Hematopoietic multipotent progenitor cell (in vitro differentiated cells): ENCODE measurements at regions not wholly inside any gene's neighbourhood (a gene's known extent, or its start where the extent isn't known, plus 50 kb on each side); places are given as distances from the start of the nearest gene placed in this dataset.
A peak's percentile ranks its signal among the peaks of the same experiment; 100 is the strongest.
"Not testable (repeated sequence)": the region's sequence is repeated elsewhere in the genome, so short reads cannot be mapped to it uniquely, and the experiment has no call there.

Source experiments
- DNase-seq, 3 donors: peaks; one replicate each; pipeline ENCODE4 v3.0.0-alpha.2; 2011 to 2015; ENCODE audit warnings: low read depth in 2 of 3, low spot score in 2 of 3

DNA sequence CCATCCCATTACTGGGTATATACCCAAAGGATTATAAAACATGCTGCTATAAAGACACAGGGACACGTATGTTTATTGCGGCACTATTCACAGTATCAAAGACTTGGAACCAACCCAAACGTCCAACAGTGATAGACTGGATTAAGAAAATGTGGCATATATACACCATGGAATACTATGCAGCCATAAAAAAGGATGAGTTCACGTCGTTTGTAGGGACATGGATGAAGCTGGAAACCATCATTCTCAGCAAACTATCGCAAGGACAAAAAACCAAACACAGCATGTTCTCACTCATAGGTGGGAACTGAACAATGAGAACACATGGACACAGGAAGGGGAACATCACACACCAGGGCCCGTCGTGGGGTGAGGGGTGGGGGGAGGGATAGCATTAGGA, 106.1 kb downstream of the CHD1L start:
- not testable (repeated sequence) for DNase-seq

DNA sequence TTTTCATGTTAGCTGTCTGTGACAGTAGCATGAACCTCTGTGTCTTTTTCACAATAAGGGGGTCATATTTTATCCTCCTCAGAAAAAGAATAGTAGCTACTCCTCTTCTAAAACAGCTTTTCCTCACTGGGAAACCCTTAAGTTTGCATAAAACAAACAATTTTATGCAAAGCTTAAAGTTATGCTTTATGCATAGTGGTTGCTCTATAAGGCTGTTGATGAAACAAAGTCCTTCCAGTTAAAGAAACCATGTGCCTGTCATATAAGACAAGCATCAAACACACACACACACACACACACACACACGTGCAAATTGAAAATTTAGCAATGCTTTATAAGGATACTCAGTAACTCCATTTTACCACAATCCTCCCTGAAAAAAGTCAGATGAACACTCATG, 107.0 kb downstream of the CHD1L start:
- no peak for DNase-seq

DNA sequence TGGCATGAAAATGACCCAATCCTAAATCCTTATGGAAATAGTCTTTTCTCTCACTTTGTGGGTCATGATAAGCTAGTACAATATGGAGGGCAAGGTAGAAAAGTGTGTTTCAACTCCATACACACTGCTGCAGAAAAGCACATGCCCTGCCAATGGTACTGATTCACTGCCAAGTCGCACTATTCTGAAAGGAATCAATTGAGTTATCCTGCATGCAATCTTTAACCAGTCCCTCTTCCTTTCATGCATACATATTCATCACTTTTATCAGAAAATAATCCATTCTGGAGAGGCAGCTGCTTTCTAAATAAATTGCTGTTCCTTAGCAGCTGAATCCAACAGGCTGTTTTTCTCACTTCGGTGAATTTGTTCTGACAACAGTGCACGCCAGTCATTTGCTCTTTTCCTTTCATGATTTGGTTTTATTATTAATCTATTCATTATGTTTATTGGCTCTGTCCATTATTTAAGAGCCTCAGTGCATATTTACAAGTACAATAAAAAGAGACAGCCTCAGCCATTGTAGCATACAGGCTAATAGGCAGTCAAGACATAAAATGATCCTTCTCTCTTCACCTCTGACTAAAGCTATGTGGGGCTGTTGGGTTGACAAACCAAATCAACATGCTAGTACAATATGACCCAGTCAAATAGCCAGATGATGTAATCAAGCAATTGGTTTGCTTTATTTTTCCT, 108.8 kb downstream of the CHD1L start:
- no peak for DNase-seq

DNA sequence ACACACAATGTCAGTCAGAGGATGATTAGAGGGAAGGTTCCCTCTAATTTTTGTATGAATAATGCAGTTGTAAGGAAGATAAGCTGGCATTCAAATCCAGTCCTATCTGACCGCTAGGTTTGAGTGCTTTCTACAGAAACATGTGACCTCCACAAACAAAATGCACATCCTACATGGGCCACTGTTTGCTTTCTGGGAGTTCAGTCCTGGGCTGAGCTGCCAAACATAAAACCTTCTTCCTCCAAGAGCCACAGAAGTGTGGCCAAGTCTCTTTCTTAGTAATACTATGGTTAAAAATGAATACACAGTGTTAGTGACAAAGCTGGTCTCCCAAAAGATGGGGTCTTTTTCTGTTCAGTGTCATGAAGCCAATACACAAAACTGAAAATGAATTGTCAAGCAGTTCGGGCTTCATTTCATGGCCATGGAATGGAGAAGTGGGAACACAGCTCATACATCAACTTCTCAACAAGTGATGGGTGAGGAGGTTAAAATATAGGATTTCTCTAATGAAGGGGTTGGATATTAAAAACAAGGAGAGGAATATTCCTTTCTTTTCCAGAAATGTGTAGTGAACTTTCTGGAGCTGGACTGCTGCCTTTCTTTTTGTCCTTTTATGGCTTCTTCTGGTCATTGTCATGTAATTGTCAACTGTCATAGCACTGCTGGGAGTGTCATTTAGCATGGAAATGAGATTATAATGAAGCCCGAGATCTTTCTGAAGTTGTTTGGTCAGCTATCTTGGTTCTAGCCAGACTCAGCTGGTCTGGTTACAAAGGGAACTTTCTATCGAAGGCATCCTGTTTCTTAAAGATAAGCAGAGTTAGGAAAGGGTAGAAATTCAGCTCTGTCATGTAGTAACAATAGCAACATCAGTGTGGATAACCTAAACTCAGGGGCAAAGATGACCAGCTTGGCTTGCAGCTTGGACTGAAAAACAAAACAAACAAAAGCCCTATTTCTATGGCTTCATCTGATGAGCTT, 135.1 kb downstream of the CHD1L start:
- peak in 2 of 3 donors; percentile 30 to 60 for DNase-seq

DNA sequence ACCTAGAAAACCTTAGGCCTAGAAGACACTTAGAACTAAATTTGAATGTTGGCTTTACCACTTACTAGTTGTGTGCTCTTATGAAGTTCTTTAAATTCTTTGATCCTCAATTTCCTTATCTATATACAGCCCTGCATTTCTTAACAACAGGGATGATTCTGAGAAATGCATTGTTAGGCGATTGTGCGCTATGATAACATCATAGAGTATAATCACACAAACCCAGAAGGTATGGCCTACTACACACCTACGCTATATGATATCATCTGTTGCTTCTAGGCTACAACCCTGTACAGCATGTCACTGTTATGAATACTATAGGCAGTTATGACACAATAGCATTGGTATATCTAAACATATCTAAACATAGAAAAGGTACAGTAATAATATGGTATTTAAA, 137.4 kb downstream of the CHD1L start:
- no peak for DNase-seq

DNA sequence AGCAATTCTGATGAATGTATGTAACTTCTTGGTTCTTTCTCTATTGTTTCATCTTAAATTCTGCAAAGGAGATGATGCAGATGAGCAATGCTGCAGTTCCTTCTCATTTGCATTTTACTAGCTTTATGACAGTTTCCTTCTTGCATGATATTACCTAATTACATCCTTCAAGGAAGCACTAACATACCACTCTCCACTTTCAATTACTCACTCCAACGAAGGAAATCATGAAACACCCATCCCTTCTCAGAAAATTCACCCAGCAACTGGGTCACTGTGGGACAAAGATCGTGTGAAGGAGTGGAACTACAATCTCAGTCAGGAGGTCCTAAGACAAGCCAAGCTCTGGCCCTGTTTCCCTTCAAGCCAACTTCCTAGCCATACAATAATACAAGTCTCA, 142.3 kb downstream of the CHD1L start:
- no peak for DNase-seq

DNA sequence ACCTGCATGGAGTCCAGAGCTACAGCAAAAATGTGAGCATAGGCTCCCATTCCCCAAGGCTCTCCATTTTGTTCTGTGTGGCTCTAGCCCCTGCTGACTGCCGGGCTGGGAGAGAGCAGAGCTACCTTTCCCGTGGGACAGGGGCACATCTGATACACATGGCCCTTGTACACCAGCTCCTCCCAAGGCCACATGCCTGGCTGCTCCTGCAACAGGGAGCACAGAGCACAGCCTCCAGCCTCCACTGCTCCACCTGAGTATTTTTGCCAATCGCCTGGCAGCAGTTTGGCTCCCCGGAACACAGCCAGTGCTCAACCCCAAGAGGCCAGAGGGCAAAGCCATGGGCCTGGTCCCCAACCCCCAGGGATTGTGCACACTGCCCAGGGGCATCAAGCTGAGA, 146.5 kb downstream of the CHD1L start:
- no peak for DNase-seq

DNA sequence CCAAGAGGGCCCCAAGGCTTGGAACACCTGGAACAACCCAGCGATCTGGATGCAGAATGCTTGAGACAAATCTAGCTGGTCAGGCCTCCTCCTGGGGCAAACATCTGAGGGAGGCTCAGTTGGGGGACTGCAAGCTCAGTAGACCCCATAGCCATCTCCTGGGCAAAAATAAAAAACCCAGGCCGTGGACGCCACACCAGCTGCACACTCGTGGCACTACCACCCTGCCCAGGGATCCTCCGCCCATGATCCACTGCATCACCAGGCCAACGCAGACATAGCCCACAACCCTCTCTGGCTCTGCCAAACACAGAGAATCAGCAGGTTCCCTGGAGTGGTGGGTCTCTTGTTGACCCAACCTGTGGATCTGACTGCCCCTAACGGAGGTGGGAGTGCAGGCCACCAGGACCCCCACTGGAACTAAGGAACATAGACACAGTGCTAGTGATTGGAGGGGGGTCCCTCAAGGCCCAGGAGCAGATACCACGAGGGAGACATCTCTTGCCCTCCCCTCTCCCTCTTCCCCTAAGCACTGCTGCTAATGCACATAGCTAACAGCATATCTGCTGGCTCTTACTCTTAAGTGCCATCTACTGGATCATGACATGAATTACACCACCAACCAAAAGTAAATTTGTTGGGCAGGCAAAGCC, 147.2 kb downstream of the CHD1L start:
- peak in 2 of 3 donors; percentile 22 to 61 for DNase-seq

DNA sequence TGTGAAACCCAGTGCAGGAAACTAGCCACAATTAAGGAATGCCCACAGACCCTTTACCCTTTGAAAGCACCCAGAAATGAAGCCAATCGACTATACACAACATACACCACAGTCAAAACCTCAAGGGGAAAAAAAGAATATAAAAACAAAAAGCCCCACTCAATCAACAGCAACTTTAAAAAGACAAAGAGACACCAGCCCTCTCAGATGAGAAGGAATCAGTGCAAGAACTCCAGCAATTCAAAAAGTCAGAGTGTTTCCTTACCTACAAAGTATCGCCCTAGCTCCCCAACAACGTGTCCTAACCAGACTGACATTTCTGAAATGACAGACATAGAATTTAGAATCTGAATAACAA, 147.7 kb downstream of the CHD1L start:
- no peak for DNase-seq

DNA sequence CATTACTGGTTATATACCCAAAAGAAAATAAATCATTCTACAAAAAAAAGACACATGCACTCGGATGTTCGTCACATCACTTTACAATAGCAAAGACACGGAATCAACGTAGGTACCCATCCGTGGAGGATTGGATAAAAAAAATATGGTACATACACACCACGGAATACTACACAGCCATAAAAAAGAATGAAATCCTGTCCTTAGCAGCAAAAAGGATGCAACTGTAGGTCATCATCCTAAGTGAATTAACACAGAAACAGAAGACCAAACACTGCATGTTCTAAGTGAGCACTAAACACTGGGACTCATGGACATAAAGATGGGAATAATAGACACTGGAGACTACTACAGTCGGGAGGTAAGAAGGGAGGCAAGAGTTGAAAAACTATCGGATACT, 148.6 kb downstream of the CHD1L start:
- no peak for DNase-seq

DNA sequence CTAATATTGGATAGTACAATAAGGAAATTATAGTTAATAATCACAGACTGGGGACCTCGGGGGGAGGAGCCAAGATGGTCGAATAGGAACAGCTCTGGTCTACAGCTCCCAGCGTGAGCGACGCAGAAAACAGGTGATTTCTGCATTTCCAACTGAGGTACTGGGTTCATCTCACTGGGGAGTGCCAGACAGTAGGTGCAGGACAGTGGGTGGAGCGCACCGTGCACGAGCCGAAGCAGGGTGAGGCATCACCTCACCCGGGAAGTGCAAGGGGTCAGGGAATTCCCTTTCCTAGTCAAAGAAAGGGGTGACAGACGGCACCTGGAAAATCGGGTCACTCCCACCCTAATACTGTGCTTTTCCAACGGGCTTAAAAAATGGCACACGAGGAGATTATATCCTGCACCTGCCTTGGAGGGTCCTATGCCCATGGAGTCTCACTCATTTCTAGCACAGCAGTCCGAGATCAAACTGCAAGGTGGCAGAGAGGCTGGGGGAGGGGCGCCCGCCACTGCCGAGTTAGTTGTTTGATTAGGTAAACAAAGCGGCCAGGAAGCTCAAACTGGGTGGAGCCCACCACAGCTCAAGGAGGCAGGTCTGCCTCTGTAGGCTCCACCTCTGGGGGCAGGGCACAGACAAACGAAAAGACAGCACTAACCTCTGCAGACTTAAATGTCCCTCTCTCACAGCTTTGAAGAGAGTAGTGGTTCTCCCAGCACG, 138.8 kb upstream of the BCL9 start:
- not testable (repeated sequence) for DNase-seq

DNA sequence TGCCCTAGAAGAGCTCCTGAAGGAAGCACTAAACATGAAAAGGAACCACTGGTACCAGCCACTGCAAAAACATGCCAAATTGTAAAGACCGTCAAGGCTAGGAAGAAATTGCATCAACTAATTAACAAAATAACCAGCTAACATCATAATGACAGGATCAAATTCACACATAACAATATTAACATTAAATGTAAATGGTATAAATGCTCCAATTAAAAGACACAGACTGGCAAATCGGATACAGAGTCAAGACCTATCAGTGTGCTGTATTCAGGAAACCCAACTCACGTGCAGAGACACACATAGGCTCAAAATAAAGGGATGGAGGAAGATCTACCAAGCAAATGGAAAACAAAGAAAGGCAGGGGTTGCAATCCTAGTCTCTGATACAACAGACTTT, 137.0 kb upstream of the BCL9 start:
- DNase-seq: not testable (repeated sequence)

DNA sequence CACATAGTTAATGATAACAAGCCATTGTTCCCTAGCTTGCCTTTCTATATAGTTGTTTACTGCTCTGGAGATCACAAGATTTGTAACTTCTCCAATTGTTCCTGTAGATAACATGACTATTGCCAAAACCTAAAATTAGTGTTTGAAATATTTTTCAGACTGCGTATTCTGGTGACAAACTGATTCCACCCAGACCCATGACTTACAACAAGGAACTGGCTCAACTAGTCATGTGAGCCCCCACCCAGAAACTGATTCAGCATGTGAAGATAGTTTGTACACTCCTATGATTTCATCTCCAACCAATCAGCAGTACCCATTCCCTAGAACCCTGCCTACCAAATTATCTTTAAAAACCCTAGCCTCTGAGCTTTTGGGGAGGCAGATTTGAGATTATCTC, 131.4 kb upstream of the BCL9 start:
- no peak for DNase-seq

DNA sequence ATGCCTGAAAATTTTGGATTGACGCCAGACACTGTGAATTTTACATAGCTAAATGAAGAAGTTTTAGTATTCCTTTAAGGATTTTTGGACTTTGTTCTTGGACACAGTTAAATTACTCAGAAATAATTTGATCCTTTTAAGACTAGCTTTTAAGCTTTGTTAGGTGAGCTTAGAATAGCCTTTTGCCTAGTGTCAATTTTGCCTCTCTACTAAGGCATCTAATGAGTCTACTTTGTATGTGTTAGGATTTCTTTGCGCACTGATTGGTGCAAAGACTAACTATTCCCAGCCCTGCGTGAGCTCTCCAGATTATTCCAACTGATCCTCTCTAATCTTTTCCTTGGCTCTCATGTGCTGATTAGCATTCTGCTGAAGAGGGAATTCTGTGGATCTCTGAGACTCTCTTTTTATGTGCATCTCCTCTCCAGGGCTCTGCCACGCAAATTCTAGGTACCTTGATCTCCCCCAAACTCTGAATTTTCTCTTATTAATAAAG, 128.1 kb upstream of the BCL9 start:
- no peak for DNase-seq

DNA sequence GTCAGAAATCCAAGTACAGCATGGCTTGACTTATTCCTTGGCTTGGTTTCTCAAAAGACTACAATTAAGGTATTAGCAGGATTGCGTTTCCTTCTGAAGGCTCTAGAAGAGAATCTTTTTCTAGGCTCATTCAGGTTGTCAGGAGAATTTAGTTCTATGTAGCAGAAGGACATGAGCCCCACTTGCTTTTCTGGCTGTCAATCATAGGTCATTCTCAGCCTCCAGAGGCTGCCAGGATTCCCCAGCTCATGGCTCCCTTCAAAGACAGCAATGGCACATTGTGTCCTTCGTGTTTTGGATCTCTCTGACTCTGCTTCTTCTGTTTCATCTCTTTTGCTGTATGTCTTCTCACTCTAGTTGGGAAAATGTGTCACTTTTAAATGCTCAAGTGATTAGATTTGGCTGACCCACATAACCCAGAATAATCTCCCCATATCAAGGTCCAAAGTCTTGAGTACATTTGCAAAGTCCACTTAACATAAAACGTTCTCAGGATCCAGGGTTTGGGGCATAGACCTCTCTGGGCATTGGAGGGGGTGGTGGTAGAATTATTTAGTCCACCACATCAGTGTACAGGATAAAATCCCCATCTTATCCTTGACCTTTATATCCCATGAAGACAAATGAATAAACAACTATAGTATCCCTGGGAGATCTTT, 126.7 kb upstream of the BCL9 start:
- no peak for DNase-seq

DNA sequence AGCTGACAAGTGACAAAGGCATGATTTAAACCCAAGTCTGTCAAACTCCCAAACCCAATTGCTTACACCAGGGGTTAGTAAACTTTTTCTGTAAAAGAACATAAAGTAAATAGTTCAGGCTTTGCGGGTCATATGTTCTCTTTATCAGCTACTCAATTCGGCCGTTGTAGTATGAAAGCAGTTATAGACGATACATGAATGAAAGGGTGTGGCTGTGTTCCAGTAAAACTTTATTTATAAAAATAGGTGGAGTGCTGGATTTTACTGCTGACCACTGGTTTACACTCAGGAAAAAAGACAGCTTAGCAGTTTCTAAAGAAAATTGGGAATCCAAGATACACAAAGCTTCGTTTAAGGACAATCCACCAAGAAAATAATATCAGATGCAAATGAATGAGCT, 124.3 kb upstream of the BCL9 start:
- no peak for DNase-seq

DNA sequence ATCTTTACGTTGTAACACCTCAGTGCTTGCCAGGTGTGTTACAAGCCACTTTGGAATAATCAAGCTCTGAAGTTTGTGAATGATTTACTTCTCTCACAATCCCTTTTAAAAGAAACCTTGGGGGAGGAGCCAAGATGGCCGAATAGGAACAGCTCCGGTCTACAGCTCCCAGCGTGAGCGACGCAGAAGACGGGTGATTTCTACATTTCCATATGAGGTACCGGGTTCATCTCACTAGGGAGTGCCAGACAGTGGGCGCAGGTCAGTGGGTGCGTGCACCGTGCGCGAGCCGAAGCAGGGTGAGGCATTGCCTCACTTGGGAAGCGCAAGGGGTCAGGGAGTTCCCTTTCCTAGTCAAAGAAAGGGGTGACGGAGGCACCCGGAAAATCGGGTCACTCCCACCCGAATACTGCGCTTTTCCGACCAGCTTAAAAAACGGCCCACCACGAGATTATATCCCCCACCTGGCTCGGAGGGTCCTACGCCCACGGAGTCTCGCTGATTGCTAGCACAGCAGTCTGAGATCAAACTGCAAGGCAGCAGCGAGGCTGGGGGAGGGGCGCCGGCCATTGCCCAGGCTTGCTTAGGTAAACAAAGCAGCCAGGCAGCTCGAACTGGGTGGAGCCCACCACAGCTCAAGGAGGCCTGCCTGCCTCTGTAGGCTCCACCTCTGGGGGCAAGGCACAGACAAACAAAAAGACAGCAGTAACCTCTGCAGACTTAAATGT, 118.0 kb upstream of the BCL9 start:
- DNase-seq: not testable (repeated sequence)

DNA sequence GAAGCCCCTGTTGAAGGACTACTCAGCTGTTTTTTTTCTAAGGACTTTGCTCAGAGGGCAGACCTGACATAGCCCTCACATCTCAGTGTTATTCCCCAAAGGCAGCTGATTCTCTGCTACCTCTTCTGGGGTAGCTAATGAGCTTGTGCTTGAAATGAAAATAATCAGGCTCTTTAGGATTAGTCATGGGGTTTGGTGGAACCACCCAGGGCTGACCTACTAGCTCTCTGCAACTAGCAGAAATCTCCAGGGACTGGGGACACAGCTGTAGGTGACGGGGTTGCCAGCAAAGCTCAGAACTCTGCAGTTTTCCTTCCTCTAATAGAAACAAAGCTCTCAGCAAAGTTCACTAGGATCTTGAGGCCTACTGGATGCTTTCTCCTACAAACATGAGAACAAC, 106.4 kb upstream of the BCL9 start:
- no peak for DNase-seq

DNA sequence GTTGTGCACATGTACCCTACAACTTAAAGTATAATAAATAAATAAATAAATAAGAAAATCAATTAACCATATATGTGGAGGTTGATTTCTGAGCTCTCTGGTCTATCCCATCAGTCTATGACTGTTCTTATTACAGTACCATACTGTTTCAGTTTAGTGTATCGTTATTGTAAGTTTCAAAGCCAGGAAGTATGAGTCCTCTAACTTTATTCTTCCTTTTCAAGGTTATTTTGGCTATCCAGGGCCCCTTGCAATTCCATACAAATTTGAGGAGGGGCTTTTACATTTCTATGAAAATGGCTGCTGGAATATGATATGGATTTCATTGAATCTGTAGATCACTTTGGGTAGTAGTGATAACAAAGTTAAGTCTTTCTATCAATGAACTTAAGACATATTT, 96.9 kb upstream of the BCL9 start:
- no peak for DNase-seq

DNA sequence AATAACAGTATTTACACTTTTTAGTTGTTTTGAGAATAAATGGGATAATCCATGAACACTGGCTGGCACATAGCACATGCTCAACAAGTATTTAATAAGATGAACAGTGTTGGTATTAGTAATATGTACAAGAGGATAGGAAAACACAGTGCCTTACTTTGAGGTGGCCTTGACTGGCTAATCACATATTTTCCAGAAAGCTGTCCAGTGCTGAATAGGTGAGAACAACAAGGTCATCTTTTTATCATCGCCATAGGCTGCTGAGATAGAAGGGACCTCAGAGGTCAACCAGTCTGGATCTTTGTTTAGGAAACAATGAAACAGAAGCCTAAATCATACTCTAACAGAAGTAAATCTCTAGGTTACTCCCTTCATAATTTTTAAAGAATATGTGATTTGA, 89.7 kb upstream of the BCL9 start:
- no peak for DNase-seq
